H9 (cell line): ENCODE measurements at regions not wholly inside any gene's neighbourhood (a gene's known extent, or its start where the extent isn't known, plus 50 kb on each side); places are given as distances from the start of the nearest gene placed in this dataset.
"Not testable (repeated sequence)": the region's sequence is repeated elsewhere in the genome, so short reads cannot be mapped to it uniquely, and the experiment has no call there.

Experiments used
- DNase-seq: peaks from one replicate; pipeline ENCODE4 v3.0.0-alpha.2; 2017
- H2AFZ ChIP-seq: one replicate; pipeline ENCODE4 v1.6.1; 2013; ENCODE audit warnings: mild to moderate bottlenecking, low read length, control low read depth, moderate library complexity
- H2AK5ac ChIP-seq: 2 replicates; pipeline ENCODE4 v1.6.1; 2013; ENCODE audit warnings: low read length, control low read depth, mixed read lengths; ENCODE audit not compliant: insufficient read length
- H2BK120ac ChIP-seq: one replicate; pipeline ENCODE4 v1.6.1; 2013; ENCODE audit warnings: low read depth, mild to moderate bottlenecking, low read length, control low read depth, inconsistent platforms; ENCODE audit not compliant: poor library complexity, severe bottlenecking
- H2BK12ac ChIP-seq: 2 replicates; pipeline ENCODE4 v1.6.1; 2013; ENCODE audit warnings: low read length, control low read depth, mixed read lengths, low read depth; ENCODE audit not compliant: insufficient read length
- H2BK15ac ChIP-seq: 2 replicates; pipeline ENCODE4 v1.6.1; 2013; ENCODE audit warnings: low read depth, low read length, control low read depth
- H2BK20ac ChIP-seq: one replicate; pipeline ENCODE4 v1.6.1; 2013; ENCODE audit warnings: low read depth, mild to moderate bottlenecking, low read length, control low read depth, inconsistent platforms; ENCODE audit not compliant: poor library complexity, severe bottlenecking
- H2BK5ac ChIP-seq: 2 replicates; pipeline ENCODE4 v1.6.1; 2013; ENCODE audit warnings: low read length, control low read depth, mixed read lengths; ENCODE audit not compliant: insufficient read length
- H3K14ac ChIP-seq: 2 replicates; pipeline ENCODE4 v1.6.1; 2013; ENCODE audit warnings: low read length, control low read depth; ENCODE audit not compliant: insufficient read depth
- H3K18ac ChIP-seq: 2 replicates; pipeline ENCODE4 v1.6.1; 2013; ENCODE audit warnings: low read depth, mild to moderate bottlenecking, mixed read lengths, low read length, control low read depth; ENCODE audit not compliant: insufficient read length
- H3K23ac ChIP-seq: 2 replicates; pipeline ENCODE4 v1.6.1; 2013; ENCODE audit warnings: low read length, control low read depth, mixed read lengths, low read depth; ENCODE audit not compliant: insufficient read length
- H3K23me2 ChIP-seq: 2 replicates; pipeline ENCODE4 v1.6.1; 2013; ENCODE audit warnings: low read depth, mild to moderate bottlenecking, mixed read lengths, low read length, control low read depth; ENCODE audit not compliant: insufficient read length, poor library complexity, severe bottlenecking
- H3K27ac ChIP-seq: 2 replicates; pipeline ENCODE4 v1.5.1; 2013; ENCODE audit warnings: low read length, control low read depth, mixed read lengths, low read depth; ENCODE audit not compliant: insufficient read length
- H3K27me3 ChIP-seq: 2 replicates; pipeline ENCODE4 v1.6.1; 2013; ENCODE audit warnings: low read length, control low read depth, inconsistent platforms; ENCODE audit not compliant: insufficient read depth
- H3K4ac ChIP-seq: 2 replicates; pipeline ENCODE4 v1.6.1; 2013; ENCODE audit warnings: low read depth, mild to moderate bottlenecking, control low read depth, inconsistent platforms, low read length, moderate library complexity
- H3K4me1 ChIP-seq: 2 replicates; pipeline ENCODE4 v1.6.1; 2013; ENCODE audit warnings: low read length, control low read depth, inconsistent platforms; ENCODE audit not compliant: insufficient read depth
- H3K4me2 ChIP-seq: 2 replicates; pipeline ENCODE4 v1.6.1; 2013; ENCODE audit warnings: low read length, control low read depth, mixed read lengths; ENCODE audit not compliant: insufficient read length, insufficient read depth
- H3K56ac ChIP-seq: 2 replicates; pipeline ENCODE4 v1.6.1; 2013; ENCODE audit warnings: low read depth, mild to moderate bottlenecking, mixed read lengths, low read length, control low read depth; ENCODE audit not compliant: insufficient read length
- H3K79me1 ChIP-seq: 2 replicates; pipeline ENCODE4 v1.6.1; 2013; ENCODE audit warnings: low read depth, mild to moderate bottlenecking, moderate library complexity, low read length, control low read depth, inconsistent platforms; ENCODE audit not compliant: insufficient read depth, poor library complexity, severe bottlenecking
- H3K79me2 ChIP-seq: 2 replicates; pipeline ENCODE4 v1.6.1; 2013; ENCODE audit warnings: low read length, control low read depth, inconsistent platforms; ENCODE audit not compliant: insufficient read depth
- H3K9ac ChIP-seq: 2 replicates; pipeline ENCODE4 v1.6.1; 2013; ENCODE audit warnings: low read length, control low read depth, mixed read lengths; ENCODE audit not compliant: insufficient read length; ENCODE audit errors: extremely low read depth
- H3K9me3 ChIP-seq: one replicate; pipeline ENCODE4 v1.6.1; 2013; ENCODE audit warnings: low read depth, low read length, inconsistent platforms; ENCODE audit not compliant: control insufficient read depth
- H3T11ph ChIP-seq: one replicate; pipeline ENCODE4 v1.6.1; 2013; ENCODE audit warnings: mild to moderate bottlenecking, low read length, control low read depth, inconsistent platforms
- H4K20me1 ChIP-seq: one replicate; pipeline ENCODE4 v1.6.1; 2013; ENCODE audit not compliant: control insufficient read depth, insufficient read length, insufficient read depth
- H4K5ac ChIP-seq: 2 replicates; pipeline ENCODE4 v1.6.1; 2013; ENCODE audit warnings: low read depth, mild to moderate bottlenecking, mixed read lengths, low read length, control low read depth; ENCODE audit not compliant: insufficient read length
- H4K8ac ChIP-seq: replicated peaks from 2 replicates; pipeline ENCODE4 v1.6.1; 2013; ENCODE audit warnings: low read length, control low read depth, mixed read lengths, low read depth; ENCODE audit not compliant: insufficient read length
- H4K91ac ChIP-seq: 2 replicates; pipeline ENCODE4 v1.6.1; 2013; ENCODE audit warnings: low read depth, mild to moderate bottlenecking, moderate library complexity, mixed read lengths, low read length, control low read depth; ENCODE audit not compliant: insufficient read length
- H3K27ac Mint-ChIP-seq, 3 experiments: 2 replicates in 2 of 3; 3 replicates in 1 of 3; pipeline ENCODE4 v1.8.0; 2020 to 2021; ENCODE audit warnings: mixed read lengths in 3 of 3, mild to moderate bottlenecking in 1 of 3, moderate library complexity in 1 of 3
- H3K27me3 Mint-ChIP-seq: 2 replicates; pipeline ENCODE4 v1.8.0; 2021; ENCODE audit warnings: low read depth, mild to moderate bottlenecking, moderate library complexity, mixed read lengths
- H3K36me3 Mint-ChIP-seq, 3 experiments: 2 replicates in 2 of 3; 3 replicates in 1 of 3; pipeline ENCODE4 v1.8.0; 2020 to 2021; ENCODE audit warnings: low read depth in 3 of 3, mixed read lengths in 3 of 3; ENCODE audit not compliant: insufficient read depth in 1 of 3
- H3K4me1 Mint-ChIP-seq, 2 experiments: 2 replicates each; pipeline ENCODE4 v1.8.0; 2020; ENCODE audit warnings: mixed read lengths in 2 of 2
- H3K4me3 Mint-ChIP-seq, 2 experiments: 2 replicates in 1 of 2; 3 replicates in 1 of 2; pipeline ENCODE4 v1.8.0; 2020 to 2021; ENCODE audit warnings: mild to moderate bottlenecking in 2 of 2, mixed read lengths in 2 of 2, moderate library complexity in 1 of 2
- H3K9me3 Mint-ChIP-seq, 2 experiments: 2 replicates in 1 of 2; 3 replicates in 1 of 2; pipeline ENCODE4 v1.8.0; 2020; ENCODE audit warnings: mild to moderate bottlenecking in 2 of 2, mixed read lengths in 2 of 2, moderate library complexity in 1 of 2
- WGBS: extraction: QIAGEN DNeasy Blood & Tissue Kit; methylation state at CpG from one replicate; pipeline ENCODE4 v1.1.7; 2013; ENCODE audit warnings: missing lambda C conversion rate, low lambda C conversion rate, mixed read lengths; ENCODE audit not compliant: insufficient read length; ENCODE audit errors: extremely low coverage; 5-methylcytosine and 5-hydroxymethylcytosine counted together
- TF ChIP-seq, protein P1 (sequence below): fragments of 200-600 bp; sonication (generic); conservative IDR thresholded peaks from 3 replicates; pipeline ENCODE4 v1.8.0; 2021; ENCODE audit warnings: antibody characterized with exemption, mild to moderate bottlenecking

GRCh38 chr11:23480736-23481135, 620.5 kb upstream of the CCDC179 start:
- H2BK120ac ChIP-seq, result no peak overlapping the region
- no peaks in the 10 kb centered on the region for H3K9me3 ChIP-seq
- H3K4me1 Mint-ChIP-seq, result peaks cover 3 to 14% of the 10 kb centered on the region in 2 experiments; a peak in 3 of 4 replicates

GRCh38 chr11:23484146-23484545, 623.9 kb upstream of the CCDC179 start:
- not testable (repeated sequence) for H3K4me3 Mint-ChIP-seq, H3K27ac ChIP-seq, H3K79me2 ChIP-seq, H3K27me3 ChIP-seq, H4K20me1 ChIP-seq, H3K9me3 ChIP-seq, H2AK5ac ChIP-seq, H3K18ac ChIP-seq, H3K27me3 Mint-ChIP-seq, H3K27ac Mint-ChIP-seq, DNase-seq, H2BK5ac ChIP-seq, H4K5ac ChIP-seq, H3K4me2 ChIP-seq, H3K4me1 ChIP-seq, H3K56ac ChIP-seq, H2BK15ac ChIP-seq, H3K14ac ChIP-seq, H3T11ph ChIP-seq, H2BK12ac ChIP-seq, H3K4ac ChIP-seq, H3K23ac ChIP-seq, H4K8ac ChIP-seq, H3K23me2 ChIP-seq, H4K91ac ChIP-seq, H2AFZ ChIP-seq, H3K9ac ChIP-seq, H3K79me1 ChIP-seq, H2BK120ac ChIP-seq
- H3K36me3 Mint-ChIP-seq, result peaks cover 13 to 46% (median 40%) of the 10 kb centered on the region in 3 experiments
- H3K4me1 Mint-ChIP-seq, result peaks cover 2 to 11% of the 10 kb centered on the region in 2 experiments; a peak in 3 of 4 replicates
- WGBS, result no CpG with 5 or more reads among the region's 3 CpGs
- H3K9me3 Mint-ChIP-seq, result peaks cover 43 to 45% of the 10 kb centered on the region in 2 experiments
- H2BK20ac ChIP-seq, result peak overlapping the region; percentile 45

More at GRCh38 chr11:23480736-23481135, 620.5 kb upstream of the CCDC179 start:
- Histone ChIP-seq H3K4me2 (no peak overlapping the region), H3K79me1 (no peaks in the 10 kb centered on the region), H3T11ph (no peak overlapping the region), H2AK5ac (no peak overlapping the region), H4K5ac (no peak overlapping the region), H3K9ac (no peak overlapping the region), H3K4ac (no peak overlapping the region), H3K4me1 (peaks cover 3% of the 10 kb centered on the region; the same call in 1 of the 2 replicates), H4K8ac (no peak overlapping the region), H3K18ac (no peak overlapping the region), H3K23ac (no peak overlapping the region), H2BK20ac (no peak overlapping the region), H2BK12ac (no peak overlapping the region), H3K27ac (no peak overlapping the region), H3K14ac (no peak overlapping the region), H3K23me2 (no peaks in the 10 kb centered on the region), H2BK5ac (no peak overlapping the region), H3K56ac (no peak overlapping the region), H2AFZ (no peak overlapping the region), H3K79me2 (no peaks in the 10 kb centered on the region), H3K27me3 (no peaks in the 10 kb centered on the region), H4K20me1 (no peaks in the 10 kb centered on the region), H4K91ac (no peak overlapping the region), H2BK15ac (no peak overlapping the region)
- H3K9me3 Mint-ChIP-seq, result peaks cover 11% of the 10 kb centered on the region in 2 experiments
- peaks cover 5 to 12% (median 10%) of the 10 kb centered on the region in 3 experiments; a peak in 5 of 7 replicates for H3K36me3 Mint-ChIP-seq
- no peak overlapping the region for H3K27ac Mint-ChIP-seq
- no peak for DNase-seq
- H3K27me3 Mint-ChIP-seq, result no peaks in the 10 kb centered on the region
- TF ChIP-seq, protein P1, sequence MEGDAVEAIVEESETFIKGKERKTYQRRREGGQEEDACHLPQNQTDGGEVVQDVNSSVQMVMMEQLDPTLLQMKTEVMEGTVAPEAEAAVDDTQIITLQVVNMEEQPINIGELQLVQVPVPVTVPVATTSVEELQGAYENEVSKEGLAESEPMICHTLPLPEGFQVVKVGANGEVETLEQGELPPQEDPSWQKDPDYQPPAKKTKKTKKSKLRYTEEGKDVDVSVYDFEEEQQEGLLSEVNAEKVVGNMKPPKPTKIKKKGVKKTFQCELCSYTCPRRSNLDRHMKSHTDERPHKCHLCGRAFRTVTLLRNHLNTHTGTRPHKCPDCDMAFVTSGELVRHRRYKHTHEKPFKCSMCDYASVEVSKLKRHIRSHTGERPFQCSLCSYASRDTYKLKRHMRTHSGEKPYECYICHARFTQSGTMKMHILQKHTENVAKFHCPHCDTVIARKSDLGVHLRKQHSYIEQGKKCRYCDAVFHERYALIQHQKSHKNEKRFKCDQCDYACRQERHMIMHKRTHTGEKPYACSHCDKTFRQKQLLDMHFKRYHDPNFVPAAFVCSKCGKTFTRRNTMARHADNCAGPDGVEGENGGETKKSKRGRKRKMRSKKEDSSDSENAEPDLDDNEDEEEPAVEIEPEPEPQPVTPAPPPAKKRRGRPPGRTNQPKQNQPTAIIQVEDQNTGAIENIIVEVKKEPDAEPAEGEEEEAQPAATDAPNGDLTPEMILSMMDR, result no peak
- no peak overlapping the region for H3K4me3 Mint-ChIP-seq
